HG03060 (cell line): ENCODE measurements at regions not wholly inside any gene's neighbourhood (a gene's known extent, or its start where the extent isn't known, plus 50 kb on each side); places are given as distances from the start of the nearest gene placed in this dataset.

ENCODE experiments used
- ATAC-seq: cut with Tn5 transposase; IDR thresholded peaks from one replicate; pipeline ENCODE4 v1.9.1; 2021; ENCODE audit warnings: low read depth, moderate number of reproducible peaks; ENCODE audit not compliant: unreplicated experiment

- no peak for ATAC-seq
Observed at GRCh38 chr7:132072873-132073272, 503.4 kb downstream of the PLXNA4 start.

DNA sequence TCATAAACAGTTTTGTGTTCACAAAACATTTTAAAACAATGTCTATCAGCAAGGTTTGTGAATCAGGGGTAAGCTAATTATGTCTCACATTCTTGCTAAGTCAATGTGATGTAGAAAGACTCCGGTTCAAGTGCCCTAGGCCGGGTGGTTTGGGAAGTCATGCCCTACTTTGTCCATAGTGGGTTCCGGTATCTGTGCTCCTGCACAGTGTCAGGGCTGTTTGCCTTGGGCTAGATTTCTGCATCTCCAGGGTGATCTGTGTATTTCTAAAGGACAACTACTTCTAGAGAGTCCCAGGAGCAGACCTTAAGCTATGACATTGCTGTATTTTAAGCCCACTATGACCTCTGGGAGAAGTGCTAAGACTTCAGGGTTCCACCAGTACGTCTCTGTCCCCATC, 504.1 kb downstream of the PLXNA4 start:
- ATAC-seq: no peak

DNA sequence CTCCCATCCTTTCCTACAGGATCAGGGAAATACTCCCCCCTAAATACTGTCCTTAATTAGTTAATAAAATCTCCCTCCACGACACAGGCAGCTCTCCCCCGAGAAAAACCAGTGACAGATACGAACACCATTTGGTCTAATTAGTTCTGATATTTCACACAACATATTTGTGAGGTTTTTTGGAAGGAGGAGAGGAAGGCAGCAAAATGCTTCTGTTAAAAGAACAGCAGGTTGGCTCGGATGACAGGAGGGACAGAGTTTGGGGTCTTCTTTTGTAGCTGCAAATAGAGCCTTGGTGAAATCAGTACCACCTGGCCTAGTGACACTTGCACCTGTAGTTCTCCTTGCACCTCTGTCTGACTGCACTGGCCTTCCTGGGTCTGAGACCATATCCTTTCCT, 507.0 kb downstream of the PLXNA4 start:
- no peak for ATAC-seq

DNA sequence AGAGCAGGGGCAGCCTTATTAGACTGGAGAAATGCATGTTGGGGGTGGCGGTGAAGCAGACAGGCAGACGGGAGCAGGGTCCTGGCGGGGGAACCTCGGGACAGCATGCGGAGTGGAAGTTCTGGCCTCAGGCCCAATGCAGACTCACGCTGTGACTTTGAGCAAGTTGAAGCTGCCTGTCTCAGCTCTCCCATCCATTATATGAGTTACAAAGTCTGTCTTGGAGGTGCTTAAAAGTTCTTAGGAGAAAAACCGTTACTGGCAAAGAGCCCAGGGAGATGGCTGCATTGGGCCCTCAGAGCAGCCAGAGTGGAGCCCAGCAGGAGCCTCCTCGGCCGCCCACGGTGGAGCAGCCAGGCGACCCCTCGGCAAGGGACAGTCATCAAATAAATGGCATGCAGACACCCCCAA, 509.5 kb downstream of the PLXNA4 start:
- ATAC-seq: no peak

GRCh38 chr7:132065989-132066603, 509.7 kb upstream of the PODXL start:
- no peak for ATAC-seq

GRCh38 chr7:132065193-132065988, 509.0 kb upstream of the PODXL start:
- no peak for ATAC-seq

- ATAC-seq: no peak
Observed at GRCh38 chr7:132063800-132064199, 507.4 kb upstream of the PODXL start.

DNA sequence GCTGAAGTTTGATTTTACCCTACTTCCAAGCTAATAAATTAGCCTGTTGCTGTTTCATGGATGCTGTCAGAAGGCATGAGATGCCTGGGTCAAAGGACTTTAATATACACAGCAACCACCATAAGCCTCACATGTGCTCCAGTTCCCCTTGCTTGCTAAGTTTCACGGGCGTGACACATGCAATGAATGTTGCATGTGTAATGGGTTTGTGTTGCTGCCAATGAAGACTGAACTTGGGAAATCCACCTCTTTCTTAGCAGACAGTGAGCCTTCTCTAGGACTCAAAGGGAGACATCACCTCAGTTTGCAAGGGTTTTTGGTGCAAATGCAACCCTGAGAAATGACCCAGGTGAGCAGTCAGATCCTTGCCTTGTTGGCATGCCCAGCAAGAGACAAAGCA, 505.5 kb upstream of the PODXL start:
- no peak for ATAC-seq

GRCh38 chr7:132059141-132059540, 502.7 kb upstream of the PODXL start:
- no peak for ATAC-seq

DNA sequence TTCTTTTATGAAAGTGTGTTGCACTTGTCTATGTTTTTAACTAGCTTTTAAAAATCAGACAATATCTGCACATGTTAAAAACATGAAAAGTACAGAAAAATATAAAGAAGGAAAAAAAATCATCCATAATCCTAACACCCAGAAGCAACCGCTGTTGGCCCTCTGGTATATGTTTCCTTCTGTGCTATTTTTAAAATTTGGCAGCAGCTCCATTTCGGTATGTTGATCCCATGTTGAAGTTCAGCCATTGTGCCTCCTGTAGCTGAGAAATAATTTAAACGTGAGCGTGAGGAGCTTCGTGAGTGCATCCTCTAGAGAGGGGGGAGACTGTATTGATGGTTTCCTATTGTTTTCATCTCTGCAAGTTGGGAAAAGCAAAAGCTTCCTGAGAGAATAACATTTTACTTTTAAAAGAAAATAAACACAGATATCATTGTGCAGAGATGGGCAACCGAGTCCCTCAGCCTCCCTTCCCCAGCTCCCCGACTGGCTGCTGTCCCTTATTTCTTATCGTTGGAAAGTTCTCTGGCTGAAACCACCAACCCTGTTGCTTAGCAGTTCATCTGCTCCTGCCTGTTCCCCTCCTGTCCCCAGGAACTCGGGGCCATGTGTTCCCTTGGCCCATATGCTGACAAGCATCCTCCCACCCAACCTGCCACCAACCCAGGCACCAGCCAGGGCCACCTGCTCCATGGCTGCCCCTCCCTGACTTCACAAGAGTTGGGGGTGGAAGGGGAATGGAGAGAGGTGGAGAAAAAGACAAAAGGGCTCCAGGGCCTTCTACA, 499.1 kb upstream of the PODXL start:
- ATAC-seq: no peak

DNA sequence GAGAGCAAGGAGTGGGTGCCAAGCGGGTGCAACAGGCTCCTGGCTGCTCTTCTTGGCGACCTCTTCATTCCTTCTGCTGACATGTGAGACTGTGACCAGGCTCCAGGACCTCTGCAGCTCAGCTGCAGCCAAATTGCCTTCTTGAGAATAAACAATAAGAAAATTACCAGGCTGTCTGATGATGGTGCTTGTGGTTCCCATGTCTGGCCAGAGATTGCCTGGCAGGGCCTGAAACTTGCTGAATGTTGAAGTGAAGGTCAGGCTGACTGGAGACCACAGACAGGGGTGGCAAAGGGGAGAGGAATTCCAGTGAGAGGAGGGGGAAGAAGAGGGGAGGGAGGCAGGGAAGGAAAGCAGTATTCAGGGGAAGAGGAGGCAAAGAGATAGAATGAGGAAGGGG, 497.4 kb upstream of the PODXL start:
- no peak for ATAC-seq

DNA sequence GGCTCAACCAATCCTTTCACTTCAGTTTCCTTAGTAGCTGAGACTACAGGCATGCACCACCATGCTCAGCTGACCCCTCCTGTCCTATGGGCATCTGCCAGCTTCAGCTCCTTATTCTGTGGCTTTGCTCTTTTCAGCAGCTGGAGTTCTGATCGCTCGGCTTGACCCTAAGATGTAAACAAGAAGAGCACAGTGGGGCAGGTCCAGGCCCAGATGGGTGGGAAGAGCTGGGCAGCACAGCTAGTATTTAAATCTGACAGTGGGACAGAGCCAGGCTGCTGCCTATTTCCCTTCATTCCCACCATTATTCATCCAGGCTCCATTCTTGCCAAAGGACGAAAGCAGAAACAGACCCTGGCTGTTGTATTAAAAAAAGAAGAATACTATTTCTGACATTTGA, 494.9 kb upstream of the PODXL start:
- no peak for ATAC-seq

DNA sequence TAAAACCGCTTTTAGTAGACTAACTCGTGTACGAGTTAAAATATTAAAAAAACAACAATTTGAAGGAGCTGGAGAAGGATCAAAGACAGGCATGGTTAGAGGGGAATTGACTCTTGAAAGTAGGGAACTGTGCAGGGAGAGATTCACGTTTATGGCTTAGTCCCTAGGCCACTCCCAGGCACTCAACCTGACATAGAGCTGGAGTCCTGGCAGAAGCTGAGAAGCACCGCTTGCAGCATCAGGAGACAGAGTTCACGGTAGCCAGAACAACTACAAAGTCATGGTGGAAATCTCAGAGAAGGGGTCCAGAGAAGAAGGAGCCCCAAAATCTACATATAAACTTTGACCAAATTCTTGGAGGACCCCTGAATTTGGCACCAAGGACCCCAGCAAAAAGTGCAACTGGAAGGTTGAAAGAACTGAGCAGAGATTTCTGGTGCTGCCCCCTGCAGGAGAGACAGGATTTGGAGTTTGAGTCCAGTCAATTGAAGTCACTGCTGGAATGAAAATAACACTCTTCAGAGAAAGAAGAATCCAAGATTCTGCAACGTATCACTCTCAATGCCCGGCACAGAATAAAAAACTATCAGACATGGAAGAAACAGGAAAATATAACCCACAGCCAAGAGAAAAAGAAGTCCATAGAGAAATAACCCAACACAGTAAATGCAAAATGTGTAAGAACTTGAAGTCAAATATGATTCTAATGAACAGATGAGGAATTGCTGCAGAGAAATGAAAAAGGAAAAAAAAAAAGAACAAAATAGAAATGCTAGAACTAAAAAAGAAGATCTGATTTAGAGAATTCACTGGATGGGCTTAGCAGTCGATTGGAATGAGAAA, 493.3 kb upstream of the PODXL start:
- no peak for ATAC-seq

DNA sequence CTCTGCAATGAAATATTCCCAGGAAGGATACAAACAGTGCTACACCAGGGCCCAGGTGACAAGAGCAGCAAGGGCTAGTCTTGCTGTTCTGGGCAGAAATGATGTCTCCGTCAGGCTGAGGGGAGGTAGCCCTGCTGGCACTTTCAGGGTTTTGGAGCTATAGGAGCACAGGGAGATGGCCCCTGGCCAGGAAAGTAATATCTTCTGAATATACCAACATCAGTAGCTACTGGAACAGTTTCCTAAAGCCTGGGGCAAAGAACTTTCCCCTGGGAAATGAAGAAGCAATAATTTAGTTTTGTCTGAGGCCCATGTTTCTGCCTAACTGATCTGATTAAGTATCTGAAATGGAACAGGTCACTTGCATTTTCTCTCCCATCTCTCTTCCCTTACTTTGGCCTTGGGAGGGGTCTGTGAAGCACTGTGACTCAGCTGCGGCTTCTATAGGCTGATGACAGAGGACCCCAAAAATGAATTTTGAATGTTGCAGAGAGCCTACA, 489.1 kb upstream of the PODXL start:
- ATAC-seq: no peak

DNA sequence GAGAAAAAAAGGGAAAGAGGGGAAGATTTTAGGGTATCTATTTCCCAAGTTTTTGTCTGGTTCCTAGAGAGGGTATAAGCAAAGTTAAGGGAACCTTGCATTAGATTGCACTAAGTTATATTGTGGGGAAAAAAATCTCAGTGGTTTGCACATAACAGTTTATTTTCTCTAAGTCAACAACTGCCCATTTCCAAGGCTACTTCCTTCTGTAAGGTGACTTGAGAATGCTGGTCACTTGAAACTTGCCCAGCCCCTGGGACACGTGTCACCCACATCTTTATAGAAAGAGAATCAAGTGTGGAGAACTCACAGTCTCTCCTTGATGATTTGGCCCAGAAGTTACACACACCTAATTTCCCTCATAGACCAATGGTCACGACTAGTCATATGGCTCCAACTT, 488.6 kb upstream of the PODXL start:
- no peak for ATAC-seq

- ATAC-seq: no peak
Observed at GRCh38 chr7:132044247-132044646, 487.8 kb upstream of the PODXL start.

- no peak for ATAC-seq
Observed at GRCh38 chr7:132041108-132041507, 484.7 kb upstream of the PODXL start.

DNA sequence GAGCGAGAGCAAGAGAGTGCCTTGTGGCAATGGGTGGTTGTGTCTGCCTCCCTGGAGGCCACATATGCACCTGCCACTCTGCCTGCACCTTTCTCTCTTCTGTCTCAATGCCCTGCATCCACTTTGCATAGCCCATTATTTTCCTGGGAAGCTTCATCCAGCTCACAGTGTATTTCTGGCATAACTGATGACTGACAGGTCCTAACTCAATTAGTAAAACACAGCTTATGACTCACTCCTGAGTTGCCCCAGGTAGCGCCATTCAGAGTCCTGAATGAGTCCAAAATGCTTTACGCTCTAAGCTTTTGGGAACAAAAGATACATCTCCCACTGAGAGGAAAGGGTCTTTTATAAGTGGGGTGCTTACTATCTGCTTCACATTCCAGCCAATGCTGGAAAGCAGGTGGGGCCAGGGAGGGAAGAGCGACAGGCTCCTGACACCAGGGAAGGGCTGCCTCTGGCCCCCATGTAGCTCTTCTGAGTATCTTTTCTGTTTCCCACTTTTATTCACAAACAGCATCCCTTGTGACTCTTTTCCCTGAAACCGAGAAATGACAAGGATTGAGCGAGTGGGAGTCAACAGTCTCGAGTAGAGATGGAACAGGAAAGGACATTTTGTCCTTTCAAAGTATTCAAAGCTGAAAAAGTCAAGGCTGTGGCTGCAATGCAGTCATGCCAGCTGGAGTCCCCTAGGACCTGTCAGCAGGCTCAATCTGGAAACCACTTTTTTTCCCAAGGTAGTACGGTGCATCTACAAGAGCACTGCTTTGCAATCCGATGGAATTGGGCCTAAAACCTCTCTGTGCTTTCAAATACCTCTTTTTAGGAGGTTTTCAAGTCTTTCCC, 479.3 kb upstream of the PODXL start:
- ATAC-seq: no peak

GRCh38 chr7:132034748-132035416, 478.5 kb upstream of the PODXL start:
- ATAC-seq: no peak
